Naive thymus-derived CD4-positive, alpha-beta T cell (primary cell): ENCODE measurements at regions not wholly inside any gene's neighbourhood (a gene's known extent, or its start where the extent isn't known, plus 50 kb on each side); places are given as distances from the start of the nearest gene placed in this dataset.

Experiments used
- ATAC-seq: fragments of 150-1000 bp; cut with Tn5 transposase; 2 replicates; pipeline ENCODE4 v1.10.0; 2021; ENCODE audit warnings: mild to moderate bottlenecking, moderate library complexity
- CTCF ChIA-PET: fragments of 350-600 bp; sonication (Branson Sonifier 250); formaldehyde crosslinking; loops from one replicate; lab custom pipeline; 2021; ENCODE audit warnings: antibody characterized with exemption; lab: Charles Lee
- POLR2A ChIA-PET: fragments of 350-600 bp; sonication (Branson Sonifier 250); formaldehyde crosslinking; loops from one replicate; lab custom pipeline; 2021; ENCODE audit warnings: antibody characterized with exemption, inconsistent platforms; lab: Charles Lee
- DNase-seq, 9 donors: peaks; one replicate each; pipeline versions ENCODE4 v3.0.0 to v3.0.0-alpha.2; 2020 to 2022; ENCODE audit warnings: mixed read lengths in 1 of 9
- H3K27ac ChIP-seq: one replicate; pipeline ENCODE4 v1.7.0; 2013; ENCODE audit warnings: mild to moderate bottlenecking, low read depth, low read length, moderate library complexity
- H3K27me3 ChIP-seq, 2 donors: one replicate each; pipeline ENCODE4 v1.7.0; 2013; ENCODE audit warnings: low read length in 2 of 2, mild to moderate bottlenecking in 2 of 2, moderate library complexity in 2 of 2; ENCODE audit not compliant: control insufficient read depth in 2 of 2, insufficient read depth in 2 of 2
- H3K36me3 ChIP-seq, 3 experiments: 1 replicate in 2 of 3; 2 replicates in 1 of 3; pipeline ENCODE4 v1.7.0; 2013; ENCODE audit warnings: low read length in 3 of 3, mild to moderate bottlenecking in 3 of 3, moderate library complexity in 1 of 3; ENCODE audit not compliant: insufficient read depth in 3 of 3, control insufficient read depth in 2 of 3
- H3K4me1 ChIP-seq, 2 donors: one replicate each; pipeline ENCODE4 v1.7.0; 2013; ENCODE audit warnings: low read length in 2 of 2, mild to moderate bottlenecking in 2 of 2, moderate library complexity in 1 of 2; ENCODE audit not compliant: control insufficient read depth in 2 of 2, insufficient read depth in 2 of 2
- H3K4me3 ChIP-seq: 2 replicates; pipeline ENCODE4 v1.7.0; 2013; ENCODE audit warnings: mild to moderate bottlenecking, low read length
- H3K9me3 ChIP-seq, 3 experiments: 1 replicate in 2 of 3; 2 replicates in 1 of 3; pipeline ENCODE4 v1.7.0; 2013; ENCODE audit warnings: low read length in 3 of 3; ENCODE audit not compliant: control insufficient read depth in 2 of 3
- H3K27ac Mint-ChIP-seq, 9 donors: one replicate each; pipeline ENCODE4 v1.8.0; 2020 to 2022; ENCODE audit warnings: mixed read lengths in 9 of 9, mild to moderate bottlenecking in 8 of 9, moderate library complexity in 5 of 9, inconsistent platforms in 2 of 9
- H3K27me3 Mint-ChIP-seq, 5 donors: one replicate each; pipeline ENCODE4 v1.8.0; 2021 to 2022; ENCODE audit warnings: mixed read lengths in 5 of 5, mild to moderate bottlenecking in 1 of 5
- H3K36me3 Mint-ChIP-seq, 5 donors: one replicate each; pipeline ENCODE4 v1.8.0; 2020 to 2022; ENCODE audit warnings: mixed read lengths in 5 of 5, mild to moderate bottlenecking in 3 of 5, inconsistent platforms in 1 of 5
- H3K4me1 Mint-ChIP-seq, 7 donors: one replicate each; pipeline ENCODE4 v1.8.0; 2020 to 2022; ENCODE audit warnings: mixed read lengths in 7 of 7, mild to moderate bottlenecking in 3 of 7, inconsistent platforms in 1 of 7
- H3K4me3 Mint-ChIP-seq, 10 donors: one replicate each; pipeline ENCODE4 v1.8.0; 2020 to 2022; ENCODE audit warnings: mild to moderate bottlenecking in 10 of 10, mixed read lengths in 10 of 10, moderate library complexity in 6 of 10, inconsistent platforms in 2 of 10
- H3K9me3 Mint-ChIP-seq, 11 donors: one replicate each; pipeline ENCODE4 v1.8.0; 2020 to 2022; ENCODE audit warnings: mixed read lengths in 11 of 11, mild to moderate bottlenecking in 4 of 11, inconsistent platforms in 1 of 11, moderate library complexity in 1 of 11
- intact Hi-C, 2 donors: fragments of 100-400 bp; cut with micrococcal nuclease; formaldehyde crosslinking; loops; one replicate each; pipeline ENCODE4 v1.15.1; 2023

GRCh38 chr9:117523531-117524153 is 108.8 kb upstream of the ASTN2 start:
- H3K27me3 ChIP-seq: no peaks in the 10 kb centered on the region
- Mint-ChIP-seq H3K27me3 (peaks cover 0 to 7% (median 0%) of the 10 kb centered on the region in 5 donors), H3K27ac (no peak overlapping the region), H3K4me3 (no peak overlapping the region), H3K4me1 (no peaks in the 10 kb centered on the region), H3K36me3 (no peaks in the 10 kb centered on the region), H3K9me3 (peaks cover 0 to 18% (median 4%) of the 10 kb centered on the region in 11 donors)
- intact Hi-C loops: no loop called here
- ChIA-PET CTCF (no interaction called here), POLR2A (no interaction called here)
- no peaks in the 10 kb centered on the region for H3K4me1 ChIP-seq
- no peak for ATAC-seq
- no peak overlapping the region for H3K4me3 ChIP-seq
- H3K27ac ChIP-seq: no peak overlapping the region
- H3K36me3 ChIP-seq: no peaks in the 10 kb centered on the region
- no peak for DNase-seq
- H3K9me3 ChIP-seq: no peaks in the 10 kb centered on the region

DNA sequence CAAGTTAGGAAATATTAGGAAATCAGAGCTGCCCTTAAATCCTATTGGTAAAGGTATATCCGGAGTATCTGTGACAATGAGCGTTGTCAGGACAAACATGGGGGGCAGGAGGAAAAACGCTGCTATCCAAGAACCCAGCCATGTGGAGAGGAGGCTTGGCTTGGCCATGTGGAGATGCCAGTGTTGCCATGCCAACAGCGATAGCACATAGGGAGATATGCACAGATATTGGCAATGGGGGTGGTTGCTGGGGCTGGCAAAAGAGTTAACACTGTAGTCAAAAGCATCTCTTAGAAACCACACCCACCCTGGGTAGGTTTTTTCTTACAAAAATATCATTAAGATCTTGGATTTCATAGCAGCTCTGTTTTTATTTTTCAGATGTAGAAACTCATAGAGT is 106.4 kb upstream of the ASTN2 start:
- H3K36me3 ChIP-seq: no peaks in the 10 kb centered on the region
- no peak for DNase-seq
- no peak for ATAC-seq
- H3K4me1 ChIP-seq: no peaks in the 10 kb centered on the region
- no peaks in the 10 kb centered on the region for H3K27me3 ChIP-seq
- no peak overlapping the region for H3K27ac Mint-ChIP-seq
- intact Hi-C loops: no loop called here
- POLR2A ChIA-PET: no interaction called here
- no peak overlapping the region for H3K27ac ChIP-seq
- H3K4me1 Mint-ChIP-seq: peaks cover 0 to 1% (median 0%) of the 10 kb centered on the region in 7 donors
- CTCF ChIA-PET: no interaction called here
- no peak overlapping the region for H3K4me3 Mint-ChIP-seq
- no peaks in the 10 kb centered on the region for H3K9me3 ChIP-seq
- no peak overlapping the region for H3K4me3 ChIP-seq
- no peaks in the 10 kb centered on the region for H3K36me3 Mint-ChIP-seq
- peaks cover 0 to 10% (median 0%) of the 10 kb centered on the region in 5 donors for H3K27me3 Mint-ChIP-seq
- peaks cover 1 to 35% (median 7%) of the 10 kb centered on the region in 11 donors for H3K9me3 Mint-ChIP-seq

GRCh38 chr9:117516676-117517632 is 102.1 kb upstream of the ASTN2 start:
- DNase-seq (no peak), ATAC-seq (no peak)
- H3K27ac Mint-ChIP-seq: no peak overlapping the region
- H3K27me3 Mint-ChIP-seq: peaks cover 0 to 10% (median 0%) of the 10 kb centered on the region in 5 donors
- H3K4me1 Mint-ChIP-seq: peaks cover 0 to 1% (median 0%) of the 10 kb centered on the region in 7 donors
- Histone ChIP-seq H3K27me3 (no peaks in the 10 kb centered on the region), H3K9me3 (no peaks in the 10 kb centered on the region), H3K4me1 (no peaks in the 10 kb centered on the region), H3K4me3 (no peak overlapping the region), H3K36me3 (no peaks in the 10 kb centered on the region), H3K27ac (no peak overlapping the region)
- ChIA-PET CTCF (no interaction called here), POLR2A (no interaction called here)
- no peaks in the 10 kb centered on the region for H3K36me3 Mint-ChIP-seq
- H3K4me3 Mint-ChIP-seq: no peak overlapping the region
- intact Hi-C loops: no loop called here
- peaks cover 2 to 30% (median 6%) of the 10 kb centered on the region in 11 donors for H3K9me3 Mint-ChIP-seq

- Mint-ChIP-seq H3K4me1 (peaks cover 0 to 1% (median 0%) of the 10 kb centered on the region in 7 donors), H3K27me3 (peaks cover 0 to 6% (median 0%) of the 10 kb centered on the region in 5 donors), H3K27ac (no peak overlapping the region), H3K36me3 (no peaks in the 10 kb centered on the region), H3K9me3 (peaks cover 0 to 14% (median 2%) of the 10 kb centered on the region in 11 donors), H3K4me3 (no peak overlapping the region)
- ChIA-PET CTCF (no interaction called here), POLR2A (no interaction called here)
- Histone ChIP-seq H3K27me3 (no peaks in the 10 kb centered on the region), H3K4me1 (no peaks in the 10 kb centered on the region), H3K36me3 (no peaks in the 10 kb centered on the region), H3K27ac (no peak overlapping the region), H3K4me3 (no peak overlapping the region), H3K9me3 (no peaks in the 10 kb centered on the region)
- intact Hi-C loops: no loop called here
- DNase-seq: no peak
- no peak for ATAC-seq
Measured at GRCh38 chr9:117511852-117512481, 97.1 kb upstream of the ASTN2 start.

GRCh38 chr9:117496307-117496706 is 81.5 kb upstream of the ASTN2 start:
- DNase-seq (no peak), ATAC-seq (no peak)
- CTCF ChIA-PET: no interaction called here
- Mint-ChIP-seq H3K27me3 (peaks cover 0 to 4% (median 0%) of the 10 kb centered on the region in 5 donors), H3K27ac (no peak overlapping the region), H3K9me3 (peaks cover 0 to 13% (median 4%) of the 10 kb centered on the region in 11 donors), H3K4me1 (no peaks in the 10 kb centered on the region), H3K36me3 (no peaks in the 10 kb centered on the region), H3K4me3 (no peak overlapping the region)
- POLR2A ChIA-PET: no interaction called here
- H3K9me3 ChIP-seq: no peaks in the 10 kb centered on the region
- no peak overlapping the region for H3K27ac ChIP-seq
- intact Hi-C loops: no loop called here
- H3K4me1 ChIP-seq: no peaks in the 10 kb centered on the region
- no peaks in the 10 kb centered on the region for H3K36me3 ChIP-seq
- H3K4me3 ChIP-seq: no peak overlapping the region
- H3K27me3 ChIP-seq: no peaks in the 10 kb centered on the region

DNA sequence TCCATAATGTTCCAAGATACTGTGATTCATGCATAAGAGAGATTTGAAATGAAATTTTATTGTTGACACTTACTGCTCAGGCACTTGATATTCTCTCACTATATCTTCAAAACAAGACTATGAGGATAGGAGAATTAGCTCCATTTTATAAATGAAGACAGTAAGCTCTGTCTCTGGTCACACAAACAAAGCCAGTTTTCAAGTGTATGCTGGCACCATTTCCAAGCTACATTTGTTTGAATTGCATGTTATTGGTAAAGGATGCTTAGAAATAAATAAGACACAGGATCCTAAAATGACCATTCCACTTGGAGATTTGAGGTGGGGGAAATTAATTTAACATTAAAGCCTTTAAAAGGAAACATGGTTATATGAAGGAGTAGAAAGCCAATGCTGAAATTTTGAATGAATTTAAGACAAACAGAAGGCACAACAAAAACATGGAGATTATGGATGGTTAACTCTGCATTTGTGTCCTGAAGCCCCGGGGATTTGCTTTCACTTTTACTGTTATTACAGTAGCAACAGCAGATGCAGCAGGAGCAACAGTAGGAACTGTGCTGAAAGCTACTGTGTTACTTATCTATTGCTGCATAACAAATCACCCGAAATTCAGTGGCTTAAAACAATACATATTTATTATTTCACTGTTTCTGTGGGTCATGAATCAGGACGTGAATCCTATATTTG is 79.7 kb upstream of the ASTN2 start:
- no peaks in the 10 kb centered on the region for H3K27me3 ChIP-seq
- H3K27ac ChIP-seq: no peak overlapping the region
- H3K4me3 ChIP-seq: no peak overlapping the region
- no peak overlapping the region for H3K27ac Mint-ChIP-seq
- H3K27me3 Mint-ChIP-seq: peaks cover 0 to 9% (median 0%) of the 10 kb centered on the region in 5 donors
- H3K4me3 Mint-ChIP-seq: no peak overlapping the region
- no peaks in the 10 kb centered on the region for H3K4me1 Mint-ChIP-seq
- DNase-seq (no peak), ATAC-seq (no peak)
- H3K4me1 ChIP-seq: no peaks in the 10 kb centered on the region
- intact Hi-C loops: no loop called here
- peaks cover 0 to 13% (median 4%) of the 10 kb centered on the region in 11 donors for H3K9me3 Mint-ChIP-seq
- POLR2A ChIA-PET: no interaction called here
- H3K9me3 ChIP-seq: no peaks in the 10 kb centered on the region
- H3K36me3 ChIP-seq: no peaks in the 10 kb centered on the region
- CTCF ChIA-PET: no interaction called here
- H3K36me3 Mint-ChIP-seq: peaks cover 0 to 3% (median 0%) of the 10 kb centered on the region in 5 donors
